HG02678 (cell line): ENCODE measurements at regions not wholly inside any gene's neighbourhood (a gene's known extent, or its start where the extent isn't known, plus 50 kb on each side); places are given as distances from the start of the nearest gene placed in this dataset.
"Not testable (repeated sequence)": the region's sequence is repeated elsewhere in the genome, so short reads cannot be mapped to it uniquely, and the experiment has no call there.

Source experiments
- ATAC-seq: cut with Tn5 transposase; IDR thresholded peaks from one replicate; pipeline ENCODE4 v1.9.1; 2021; ENCODE audit warnings: mild to moderate bottlenecking, moderate library complexity; ENCODE audit not compliant: unreplicated experiment

GRCh38 chr19:28700176-28700575, 512.8 kb downstream of the UQCRFS1 start:
- no peak for ATAC-seq

- no peak for ATAC-seq
These were observed 515.6 kb downstream of the UQCRFS1 start for GRCh38 chr19:28697308-28697707.

GRCh38 chr19:28694812-28695211, 518.1 kb downstream of the UQCRFS1 start:
- ATAC-seq, result no peak

GRCh38 chr19:28691683-28692082, 521.3 kb downstream of the UQCRFS1 start:
- ATAC-seq, result no peak

- not testable (repeated sequence) for ATAC-seq
These were observed 523.5 kb downstream of the UQCRFS1 start for GRCh38 chr19:28689464-28689863.

- no peak for ATAC-seq
These were observed 525.7 kb downstream of the UQCRFS1 start for GRCh38 chr19:28687296-28687695.

- no peak for ATAC-seq
These were observed 526.2 kb downstream of the UQCRFS1 start for GRCh38 chr19:28686756-28687155.

GRCh38 chr19:28685802-28686201, 527.1 kb downstream of the UQCRFS1 start:
- no peak for ATAC-seq

GRCh38 chr19:28685077-28685476, 527.9 kb downstream of the UQCRFS1 start:
- not testable (repeated sequence) for ATAC-seq

- no peak for ATAC-seq
These were observed 532.8 kb downstream of the UQCRFS1 start for GRCh38 chr19:28680111-28680510.

GRCh38 chr19:28670836-28671235, 542.1 kb downstream of the UQCRFS1 start:
- no peak for ATAC-seq

- ATAC-seq, result no peak
These were observed 543.1 kb downstream of the UQCRFS1 start for GRCh38 chr19:28669804-28670203.

- ATAC-seq, result no peak
These were observed 545.5 kb downstream of the UQCRFS1 start for GRCh38 chr19:28667348-28667977.

GRCh38 chr19:28665748-28666147, 547.2 kb downstream of the UQCRFS1 start:
- ATAC-seq, result no peak

- no peak for ATAC-seq
These were observed 556.3 kb downstream of the UQCRFS1 start for GRCh38 chr19:28656644-28657043.

- ATAC-seq, result no peak
These were observed 557.9 kb downstream of the UQCRFS1 start for GRCh38 chr19:28655054-28655453.

- no peak for ATAC-seq
These were observed 560.2 kb downstream of the UQCRFS1 start for GRCh38 chr19:28652765-28653164.

GRCh38 chr19:28646629-28647028, 566.3 kb downstream of the UQCRFS1 start:
- no peak for ATAC-seq

GRCh38 chr19:28644169-28644775, 568.7 kb downstream of the UQCRFS1 start:
- no peak for ATAC-seq

GRCh38 chr19:28642787-28643683, 569.9 kb downstream of the UQCRFS1 start:
- ATAC-seq, result no peak

- no peak for ATAC-seq
These were observed 571.6 kb downstream of the UQCRFS1 start for GRCh38 chr19:28641395-28641794.

- ATAC-seq, result no peak
These were observed 572.4 kb downstream of the UQCRFS1 start for GRCh38 chr19:28640506-28640905.
